IMR-90 (cell line): ENCODE measurements at regions not wholly inside any gene's neighbourhood (a gene's known extent, or its start where the extent isn't known, plus 50 kb on each side); places are given as distances from the start of the nearest gene placed in this dataset.

Experiments used
- ATAC-seq: fragments of 200-7000 bp; cut with Tn5 transposase; 2 replicates; pipeline ENCODE4 v1.9.1; 2020; ENCODE audit warnings: low read depth, mild to moderate bottlenecking, moderate library complexity
- BruUV-seq: library from RNA; stranded (reverse); fragments of 400-500 nt; replicated peaks from 2 replicates; lab custom pipeline; 2021; lab: Mats Ljungman, UMichigan
- CTCF ChIA-PET: fragments of 300-600 bp; formaldehyde crosslinking; extraction: SDS; loops from one replicate; lab custom pipeline; 2021; ENCODE audit warnings: antibody characterized with exemption; lab: Yijun Ruan, JAX
- POLR2A ChIA-PET: fragments of 300-600 bp; sonication (Branson Sonifier 250); formaldehyde crosslinking; loops from one replicate; lab custom pipeline; 2022; ENCODE audit warnings: antibody characterized with exemption; ENCODE audit not compliant: unreplicated experiment; lab: Charles Lee
- DNase-seq: peaks from one replicate; pipeline ENCODE4 v3.0.0; 2013
- H2AFZ ChIP-seq: replicated peaks from 2 replicates; pipeline ENCODE3; 2013; ENCODE audit warnings: low read length, mild to moderate bottlenecking; ENCODE audit not compliant: poor library complexity
- H2AK5ac ChIP-seq: 2 replicates; pipeline ENCODE4 v1.6.1; 2013; ENCODE audit warnings: low read depth, low read length, inconsistent platforms
- H2AK9ac ChIP-seq: replicated peaks from 2 replicates; pipeline ENCODE3; 2013; ENCODE audit warnings: mild to moderate bottlenecking, low read depth, low read length, moderate library complexity; ENCODE audit not compliant: poor library complexity
- H2BK120ac ChIP-seq: 2 replicates; pipeline ENCODE4 v1.6.1; 2013; ENCODE audit warnings: low read depth, low read length, inconsistent platforms
- H2BK15ac ChIP-seq: 3 replicates; pipeline ENCODE4 v1.6.1; 2013; ENCODE audit warnings: low read depth, low read length, inconsistent platforms
- H2BK20ac ChIP-seq: 2 replicates; pipeline ENCODE4 v1.6.1; 2013; ENCODE audit warnings: low read depth, mild to moderate bottlenecking, inconsistent platforms, low read length, moderate library complexity
- H2BK5ac ChIP-seq: 2 replicates; pipeline ENCODE4 v1.6.1; 2013; ENCODE audit warnings: mild to moderate bottlenecking, low read depth, low read length, inconsistent platforms; ENCODE audit not compliant: poor library complexity, severe bottlenecking
- H3K14ac ChIP-seq: replicated peaks from 2 replicates; pipeline ENCODE4 v1.6.1; 2013; ENCODE audit warnings: low read depth, low read length, inconsistent platforms
- H3K18ac ChIP-seq: 2 replicates; pipeline ENCODE4 v1.6.1; 2013; ENCODE audit warnings: low read depth, low read length, control low read depth
- H3K23ac ChIP-seq: 2 replicates; pipeline ENCODE4 v1.6.1; 2013; ENCODE audit warnings: low read depth, low read length, inconsistent platforms
- H3K27ac ChIP-seq: 2 replicates; pipeline ENCODE4 v1.5.1; 2013; ENCODE audit warnings: mild to moderate bottlenecking, control low read depth, low read length; ENCODE audit not compliant: insufficient read depth
- H3K27me3 ChIP-seq: 2 replicates; pipeline ENCODE4 v1.6.1; 2013; ENCODE audit warnings: low read length; ENCODE audit not compliant: control insufficient read depth, insufficient read depth
- H3K36me3 ChIP-seq: 2 replicates; pipeline ENCODE4 v1.6.1; 2013; ENCODE audit warnings: low read length, mixed read lengths; ENCODE audit not compliant: control insufficient read depth, insufficient read depth
- H3K4ac ChIP-seq: 2 replicates; pipeline ENCODE4 v1.6.1; 2013; ENCODE audit warnings: low read depth, low read length, inconsistent platforms
- H3K4me1 ChIP-seq: 2 replicates; pipeline ENCODE4 v1.6.1; 2013; ENCODE audit warnings: low read length, mixed read lengths; ENCODE audit not compliant: control insufficient read depth, insufficient read depth
- H3K4me2 ChIP-seq: 2 replicates; pipeline ENCODE4 v1.6.1; 2013; ENCODE audit warnings: low read depth, mild to moderate bottlenecking, control low read depth, low read length, moderate library complexity
- H3K4me3 ChIP-seq: 2 replicates; pipeline ENCODE4 v1.5.1; 2013; ENCODE audit warnings: low read depth, mild to moderate bottlenecking, control low read depth, low read length, moderate library complexity; ENCODE audit not compliant: insufficient read depth
- H3K56ac ChIP-seq: 2 replicates; pipeline ENCODE4 v1.6.1; 2013; ENCODE audit warnings: low read length, inconsistent platforms; ENCODE audit not compliant: insufficient read depth; ENCODE audit errors: extremely low read depth
- H3K79me1 ChIP-seq, 2 experiments: 2 replicates each; pipeline ENCODE4 v1.6.1; 2013; ENCODE audit warnings: low read length in 2 of 2, inconsistent platforms in 1 of 2, low read depth in 1 of 2
- H3K9ac ChIP-seq: 2 replicates; pipeline ENCODE4 v1.6.1; 2013; ENCODE audit warnings: low read depth, low read length, control low read depth
- H3K9me1 ChIP-seq: 2 replicates; pipeline ENCODE4 v1.6.1; 2013; ENCODE audit warnings: low read length, inconsistent platforms; ENCODE audit not compliant: insufficient read depth
- H3K9me3 ChIP-seq: 2 replicates; pipeline ENCODE4 v1.6.1; 2013; ENCODE audit warnings: low read length; ENCODE audit not compliant: control insufficient read depth, insufficient read depth
- H4K20me1 ChIP-seq: 2 replicates; pipeline ENCODE4 v1.6.1; 2013; ENCODE audit warnings: low read length, inconsistent platforms; ENCODE audit not compliant: insufficient read depth
- H4K5ac ChIP-seq: 2 replicates; pipeline ENCODE4 v1.6.1; 2013; ENCODE audit warnings: mild to moderate bottlenecking, low read depth, low read length, control low read depth
- H4K8ac ChIP-seq, 2 experiments: 2 replicates each; pipeline ENCODE4 v1.6.1; 2013; ENCODE audit warnings: low read depth in 2 of 2, low read length in 2 of 2, control low read depth in 1 of 2, inconsistent platforms in 1 of 2
- H4K91ac ChIP-seq: 2 replicates; pipeline ENCODE4 v1.6.1; 2013; ENCODE audit warnings: low read depth, low read length, inconsistent platforms; ENCODE audit not compliant: insufficient read depth
- FOS ChIP-seq: fragments of 150-350 bp; IDR thresholded peaks from 2 replicates; pipeline ENCODE4 v1.6.1; 2016; ENCODE audit warnings: low read depth, low read length
- RCOR1 ChIP-seq: IDR thresholded peaks from 2 replicates; pipeline ENCODE4 v1.6.1; 2012; ENCODE audit warnings: mild to moderate bottlenecking, low read length, improper control_type of control experiment; ENCODE audit not compliant: insufficient replicate concordance
- WGBS, 2 experiments: methylation state at CpG; one replicate each; pipeline versions ENCODE4 v1.1.5 to v1.1.7; 2013; ENCODE audit warnings: missing lambda C conversion rate in 2 of 2; ENCODE audit not compliant: insufficient read length in 1 of 2; ENCODE audit errors: extremely low coverage in 2 of 2; 5-methylcytosine and 5-hydroxymethylcytosine counted together
- dilution Hi-C: fragments of 300-500 bp; cut with HindIII; formaldehyde crosslinking; loops from one replicate; pipeline ENCODE4 v1.14.3; 2018; ENCODE audit warnings: low sequenced_read_pairs; ENCODE audit not compliant: unreplicated experiment
- in situ Hi-C: fragments of 300-500 bp; cut with MboI; formaldehyde crosslinking; loops from 3 replicates; pipeline ENCODE4 v1.14.3; 2019; ENCODE audit warnings: low sequenced_read_pairs, inconsistent platforms, mixed read lengths
- intact Hi-C: fragments of 100-400 bp; cut with micrococcal nuclease; formaldehyde crosslinking; loops from 2 replicates; pipeline ENCODE4 v1.10.0; 2022

GRCh38 chr4:153117554-153117953, 86.7 kb upstream of the TRIM2 start:
- BruUV-seq, result no TSS peak
- Histone ChIP-seq H2BK120ac (no peak overlapping the region), H3K9ac (no peak overlapping the region), H2BK15ac (no peak overlapping the region), H3K27ac (no peak overlapping the region), H3K23ac (no peak overlapping the region), H4K5ac (no peak overlapping the region), H3K4me2 (no peak overlapping the region), H3K18ac (no peak overlapping the region), H2BK5ac (no peak overlapping the region), H2AFZ (no peak overlapping the region), H4K91ac (no peak overlapping the region), H3K14ac (no peak overlapping the region), H3K9me3 (no peaks in the 10 kb centered on the region), H2AK9ac (no peak overlapping the region), H4K8ac (no peak overlapping the region), H3K36me3 (no peaks in the 10 kb centered on the region), H3K79me1 (no peaks in the 10 kb centered on the region), H2AK5ac (no peak overlapping the region), H3K4me3 (no peak overlapping the region), H3K56ac (no peak overlapping the region), H4K20me1 (no peaks in the 10 kb centered on the region; the same call in 1 of the 2 replicates), H3K4ac (no peak overlapping the region), H2BK20ac (no peak overlapping the region), H3K27me3 (peaks cover 11% of the 10 kb centered on the region), H3K9me1 (peaks cover 6% of the 10 kb centered on the region), H3K4me1 (peaks cover 11% of the 10 kb centered on the region)
- in situ Hi-C loops, result no loop called here
- intact Hi-C loops, result no loop called here
- ATAC-seq, result no peak
- TF ChIP-seq RCOR1, result no peak
- no peak for TF ChIP-seq FOS
- POLR2A ChIA-PET, result no interaction called here
- no CpG with 5 or more reads among the region's 5 CpGs for WGBS, 2 experiments
- no peak for DNase-seq
- CTCF ChIA-PET, result no interaction called here
- dilution Hi-C loops, result no loop called here
